Chondrocyte (in vitro differentiated cells): ENCODE measurements at regions not wholly inside any gene's neighbourhood (a gene's known extent, or its start where the extent isn't known, plus 50 kb on each side); places are given as distances from the start of the nearest gene placed in this dataset.
"Not testable (repeated sequence)": the region's sequence is repeated elsewhere in the genome, so short reads cannot be mapped to it uniquely, and the experiment has no call there.

Experiments used
- DNase-seq: peaks from one replicate; pipeline ENCODE4 v3.0.0; 2021; ENCODE audit warnings: mixed read lengths, low spot score
- H3K27ac Mint-ChIP-seq: one replicate; pipeline ENCODE4 v1.8.0; 2021; ENCODE audit warnings: mild to moderate bottlenecking, moderate library complexity, mixed read lengths; ENCODE audit not compliant: unreplicated experiment
- H3K27me3 Mint-ChIP-seq: 2 replicates; pipeline ENCODE4 v1.8.0; 2021; ENCODE audit warnings: low read depth, mixed read lengths
- H3K36me3 Mint-ChIP-seq: 2 replicates; pipeline ENCODE4 v1.8.0; 2021; ENCODE audit warnings: low read depth, mixed read lengths
- H3K4me1 Mint-ChIP-seq: 2 replicates; pipeline ENCODE4 v1.8.0; 2021; ENCODE audit warnings: low read depth, mild to moderate bottlenecking, mixed read lengths
- H3K4me3 Mint-ChIP-seq: one replicate; pipeline ENCODE4 v1.8.0; 2021; ENCODE audit warnings: mild to moderate bottlenecking, moderate library complexity, mixed read lengths; ENCODE audit not compliant: unreplicated experiment
- H3K9me3 Mint-ChIP-seq: 2 replicates; pipeline ENCODE4 v1.8.0; 2021; ENCODE audit warnings: low read depth, mixed read lengths
- TF ChIP-seq, protein P1 (sequence below): fragments of 200-600 bp; sonication (generic); IDR thresholded peaks from 2 replicates; pipeline ENCODE4 v1.5.0; 2021; ENCODE audit warnings: antibody characterized with exemption, mild to moderate bottlenecking, moderate library complexity

DNA sequence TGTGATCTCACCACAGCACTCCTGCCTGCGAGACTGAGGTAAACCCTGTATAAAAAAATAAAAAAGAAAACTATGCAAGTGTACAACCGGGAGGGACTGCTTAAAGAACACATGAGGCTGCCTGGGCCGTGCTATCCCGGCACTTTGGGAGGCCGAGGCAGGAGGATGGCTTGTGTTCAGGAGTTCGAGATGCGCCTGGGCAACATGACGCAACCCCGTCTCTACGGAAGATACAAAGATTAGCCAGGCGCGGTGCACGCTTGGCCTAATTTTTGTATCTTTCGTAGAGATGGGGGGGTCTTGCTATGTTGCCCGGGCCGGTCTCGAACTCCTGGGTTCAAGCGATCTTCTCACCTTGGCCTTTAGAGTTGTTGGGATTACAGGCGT is 75.2 kb upstream of the ERV3-1 start:
- H3K4me1 Mint-ChIP-seq, DNase-seq, H3K27me3 Mint-ChIP-seq, H3K9me3 Mint-ChIP-seq, H3K36me3 Mint-ChIP-seq: not testable (repeated sequence)
- Mint-ChIP-seq H3K4me3 (peak overlapping the region; percentile 90), H3K27ac (peak overlapping the region; percentile 87)

DNA sequence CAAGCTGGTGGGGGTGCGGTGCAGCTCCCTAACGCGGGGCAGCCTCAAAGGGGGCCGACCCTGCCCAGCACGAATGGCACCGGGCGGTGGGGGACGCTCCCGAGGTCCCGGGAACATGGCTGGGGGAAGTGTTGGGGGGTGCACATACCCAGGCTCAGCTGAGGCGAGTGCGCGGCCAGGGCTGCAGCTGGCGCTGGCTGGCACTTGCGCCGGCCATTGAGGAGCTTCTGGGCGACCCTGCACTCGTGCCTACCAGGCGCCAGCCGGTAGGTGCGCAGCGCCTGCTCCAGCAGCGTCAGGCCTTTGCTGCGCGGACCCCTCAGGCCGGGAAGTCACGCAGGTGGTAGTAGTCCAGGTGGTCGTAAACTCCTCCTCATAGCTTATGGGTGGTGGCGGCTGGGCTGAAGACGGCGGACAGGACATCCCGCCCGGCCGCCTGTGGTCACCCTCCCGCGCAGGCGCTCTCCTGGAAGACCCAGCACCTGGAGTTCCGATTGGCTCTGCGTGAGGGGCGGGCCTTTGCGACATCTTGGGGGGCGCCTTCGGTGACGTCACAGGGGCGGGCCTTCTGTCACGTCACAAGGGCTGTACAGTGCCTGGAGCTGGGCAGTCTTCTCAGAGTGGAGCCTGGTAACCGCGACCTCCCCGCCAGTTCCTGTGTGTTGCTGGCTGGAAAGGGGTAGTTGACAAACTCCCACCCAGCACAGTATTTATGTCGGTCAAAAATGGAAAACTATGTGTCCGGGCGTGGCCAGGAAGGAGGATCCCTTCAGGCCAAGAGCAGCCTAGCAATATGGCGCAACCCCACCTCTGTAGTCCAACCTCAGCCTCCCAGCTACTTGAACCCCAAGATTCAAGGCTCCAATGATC is 74.5 kb upstream of the ERV3-1 start:
- not testable (repeated sequence) for H3K36me3 Mint-ChIP-seq, H3K9me3 Mint-ChIP-seq, H3K4me1 Mint-ChIP-seq, H3K27me3 Mint-ChIP-seq
- H3K4me3 Mint-ChIP-seq: peak overlapping the region; percentile 90
- TF ChIP-seq, protein P1, sequence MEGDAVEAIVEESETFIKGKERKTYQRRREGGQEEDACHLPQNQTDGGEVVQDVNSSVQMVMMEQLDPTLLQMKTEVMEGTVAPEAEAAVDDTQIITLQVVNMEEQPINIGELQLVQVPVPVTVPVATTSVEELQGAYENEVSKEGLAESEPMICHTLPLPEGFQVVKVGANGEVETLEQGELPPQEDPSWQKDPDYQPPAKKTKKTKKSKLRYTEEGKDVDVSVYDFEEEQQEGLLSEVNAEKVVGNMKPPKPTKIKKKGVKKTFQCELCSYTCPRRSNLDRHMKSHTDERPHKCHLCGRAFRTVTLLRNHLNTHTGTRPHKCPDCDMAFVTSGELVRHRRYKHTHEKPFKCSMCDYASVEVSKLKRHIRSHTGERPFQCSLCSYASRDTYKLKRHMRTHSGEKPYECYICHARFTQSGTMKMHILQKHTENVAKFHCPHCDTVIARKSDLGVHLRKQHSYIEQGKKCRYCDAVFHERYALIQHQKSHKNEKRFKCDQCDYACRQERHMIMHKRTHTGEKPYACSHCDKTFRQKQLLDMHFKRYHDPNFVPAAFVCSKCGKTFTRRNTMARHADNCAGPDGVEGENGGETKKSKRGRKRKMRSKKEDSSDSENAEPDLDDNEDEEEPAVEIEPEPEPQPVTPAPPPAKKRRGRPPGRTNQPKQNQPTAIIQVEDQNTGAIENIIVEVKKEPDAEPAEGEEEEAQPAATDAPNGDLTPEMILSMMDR: peak; percentile 46
- peak overlapping the region; percentile 87 for H3K27ac Mint-ChIP-seq
- peak; percentile 97 for DNase-seq

DNA sequence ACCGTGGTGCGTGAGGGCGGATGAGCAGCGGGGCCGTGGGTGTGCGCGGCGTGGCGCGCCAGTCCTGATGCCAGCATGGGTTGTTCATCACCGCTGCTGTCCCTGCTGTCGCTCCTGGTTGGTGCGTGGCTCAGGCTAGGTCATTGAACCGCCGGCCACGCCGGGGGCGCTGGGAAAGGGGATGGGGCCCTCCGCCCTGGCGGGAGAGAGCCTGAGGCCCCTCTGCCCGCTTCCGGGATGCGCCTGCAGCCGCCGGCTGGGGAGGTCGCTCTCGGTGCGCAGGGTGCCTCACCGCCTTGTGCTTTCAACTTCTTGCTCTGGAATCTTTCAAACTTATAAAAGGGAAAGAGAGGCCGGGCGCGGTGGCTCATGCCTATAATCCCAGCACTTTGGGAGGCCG is 68.5 kb upstream of the ERV3-1 start:
- not testable (repeated sequence) for DNase-seq, H3K36me3 Mint-ChIP-seq, H3K4me1 Mint-ChIP-seq, H3K27me3 Mint-ChIP-seq, H3K4me3 Mint-ChIP-seq, H3K9me3 Mint-ChIP-seq, H3K27ac Mint-ChIP-seq

DNA sequence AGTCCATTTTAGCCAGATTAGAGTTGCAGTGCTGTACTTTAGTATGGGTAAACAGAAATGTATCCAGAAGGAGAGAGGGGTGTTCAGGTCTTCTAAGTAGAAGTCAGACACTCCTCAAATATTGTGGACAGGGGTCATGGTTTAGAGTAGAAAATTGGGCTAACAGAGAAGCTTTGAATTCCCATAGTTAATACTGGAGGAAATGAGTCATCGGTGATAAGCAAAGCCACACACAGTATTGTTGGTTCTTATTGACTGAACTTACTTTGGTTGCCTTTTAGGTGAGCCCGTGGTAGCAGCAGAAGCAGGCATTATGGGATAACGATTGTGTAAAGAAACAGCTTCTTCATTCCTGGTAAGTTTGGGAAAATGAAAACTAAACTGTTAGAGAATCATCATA is 66.7 kb upstream of the ERV3-1 start:
- H3K27ac Mint-ChIP-seq, H3K9me3 Mint-ChIP-seq, H3K27me3 Mint-ChIP-seq, H3K4me3 Mint-ChIP-seq, H3K4me1 Mint-ChIP-seq, H3K36me3 Mint-ChIP-seq, DNase-seq: not testable (repeated sequence)

DNA sequence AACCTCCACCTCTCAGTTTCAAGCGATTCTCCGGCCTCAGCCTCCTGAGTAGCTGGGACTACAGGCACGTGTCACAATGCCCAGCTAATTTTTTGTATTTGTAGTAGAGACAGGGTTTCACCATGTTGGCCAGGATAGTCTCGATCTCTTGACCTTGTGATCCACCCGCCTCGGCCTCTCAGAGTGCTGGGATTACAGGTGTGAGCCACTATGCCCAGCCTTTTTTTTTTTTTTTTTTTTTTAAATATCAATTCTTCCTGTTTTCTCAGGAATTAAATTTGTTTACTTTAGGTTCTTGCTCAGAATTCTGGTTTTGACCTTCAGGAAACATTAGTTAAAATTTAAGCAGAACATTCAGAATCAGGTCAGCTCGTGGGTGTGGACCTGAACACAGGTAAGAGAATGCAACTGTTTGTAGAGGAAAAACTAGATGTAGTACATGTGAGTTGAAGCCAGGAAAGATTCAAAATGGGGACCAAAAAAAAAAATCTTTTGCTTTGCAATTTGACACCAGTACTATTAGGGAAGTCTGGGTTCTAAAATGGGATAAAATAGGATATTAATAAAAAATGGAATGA is 65.5 kb upstream of the ERV3-1 start:
- H3K4me3 Mint-ChIP-seq, H3K4me1 Mint-ChIP-seq, DNase-seq, H3K36me3 Mint-ChIP-seq, H3K27ac Mint-ChIP-seq, H3K27me3 Mint-ChIP-seq, H3K9me3 Mint-ChIP-seq: not testable (repeated sequence)

DNA sequence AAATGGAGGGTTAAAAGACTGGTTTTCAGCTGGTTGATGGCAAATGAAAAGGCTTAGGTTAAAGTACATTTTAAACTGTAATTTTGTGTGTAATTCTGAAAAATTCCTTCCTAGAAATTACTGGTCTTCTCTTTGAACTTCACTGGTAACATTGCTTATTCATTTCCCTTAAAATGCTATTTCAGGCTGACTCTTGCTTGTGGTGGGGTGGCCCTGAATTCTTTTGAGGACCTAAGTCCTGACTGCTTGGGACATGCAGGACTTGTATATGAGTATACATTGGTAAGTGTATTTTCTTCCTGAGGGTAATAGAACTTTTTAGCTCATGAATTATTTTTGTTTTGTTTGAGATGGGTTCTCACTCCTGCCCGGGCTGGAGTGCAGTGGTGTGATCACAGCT is 63.0 kb upstream of the ERV3-1 start:
- not testable (repeated sequence) for H3K9me3 Mint-ChIP-seq, DNase-seq, H3K27ac Mint-ChIP-seq, H3K36me3 Mint-ChIP-seq, H3K4me1 Mint-ChIP-seq, H3K4me3 Mint-ChIP-seq, H3K27me3 Mint-ChIP-seq

DNA sequence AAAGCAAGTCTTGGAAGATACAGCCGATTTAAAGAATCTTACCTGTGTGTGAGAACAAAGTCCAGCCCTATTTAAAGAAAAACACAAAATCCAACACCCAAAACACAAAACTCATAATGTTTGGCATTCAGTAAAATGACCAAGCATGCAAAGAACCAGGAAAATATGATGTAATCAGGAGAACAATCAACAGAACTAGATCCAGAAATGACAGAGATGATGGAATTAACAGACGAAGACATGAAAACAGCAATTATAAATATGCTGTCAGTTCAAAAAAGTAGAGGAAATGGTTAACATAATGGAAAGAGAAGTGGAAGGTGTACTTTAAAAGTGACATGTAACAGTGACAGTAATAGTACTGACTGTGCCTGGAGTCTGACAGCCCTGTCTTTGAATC is 56.1 kb upstream of the ERV3-1 start:
- not testable (repeated sequence) for H3K36me3 Mint-ChIP-seq, H3K9me3 Mint-ChIP-seq, H3K27ac Mint-ChIP-seq, H3K4me3 Mint-ChIP-seq, H3K27me3 Mint-ChIP-seq, DNase-seq
- H3K4me1 Mint-ChIP-seq: peaks cover 10% of the 10 kb centered on the region

DNA sequence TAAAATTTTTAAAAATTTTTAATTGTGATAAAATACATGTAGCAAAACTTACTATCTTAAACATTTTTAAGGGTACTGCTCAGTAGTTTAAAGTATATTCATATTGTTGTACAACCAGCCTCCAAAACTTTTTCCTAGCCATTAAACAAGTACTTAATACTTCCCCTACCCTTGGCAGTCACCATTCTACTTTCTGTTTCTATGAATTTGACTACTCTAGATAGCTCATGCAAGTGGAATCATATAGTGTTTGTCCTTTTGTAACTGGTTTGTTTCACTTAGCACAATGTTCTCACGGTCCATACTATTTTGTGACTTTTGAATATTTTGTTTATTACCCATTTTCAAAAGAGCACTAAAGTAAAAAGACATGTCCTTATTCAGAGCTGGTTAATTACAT is 52.8 kb upstream of the ERV3-1 start:
- H3K9me3 Mint-ChIP-seq, H3K36me3 Mint-ChIP-seq, H3K27ac Mint-ChIP-seq, H3K4me1 Mint-ChIP-seq, H3K27me3 Mint-ChIP-seq, H3K4me3 Mint-ChIP-seq, DNase-seq: not testable (repeated sequence)
